ENCODE measurements at regions not wholly inside any gene's neighbourhood (a gene's known extent, or its start where the extent isn't known, plus 50 kb on each side); places are given as distances from the start of the nearest gene placed in this dataset.

DNA sequence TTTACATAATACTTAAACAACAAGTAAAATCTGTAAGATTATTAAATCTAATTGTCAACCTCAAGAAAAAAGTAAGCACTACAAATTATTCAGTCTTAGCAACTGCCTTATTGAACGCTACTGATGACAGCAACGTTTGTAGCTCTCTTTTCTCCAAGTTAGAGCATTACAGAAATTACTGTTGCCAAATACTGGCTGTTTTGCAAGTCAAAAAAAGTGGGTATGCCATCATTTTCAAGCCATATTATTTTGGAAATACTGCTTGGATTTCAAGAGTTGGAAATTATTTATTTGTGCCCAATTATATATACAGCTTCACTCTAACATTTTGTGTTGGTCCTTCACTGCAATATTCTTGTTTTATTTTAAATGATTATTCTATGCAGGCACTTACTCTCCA, 221.7 kb downstream of the CXXC4 start:
- TF ChIP-seq, protein P1, sequence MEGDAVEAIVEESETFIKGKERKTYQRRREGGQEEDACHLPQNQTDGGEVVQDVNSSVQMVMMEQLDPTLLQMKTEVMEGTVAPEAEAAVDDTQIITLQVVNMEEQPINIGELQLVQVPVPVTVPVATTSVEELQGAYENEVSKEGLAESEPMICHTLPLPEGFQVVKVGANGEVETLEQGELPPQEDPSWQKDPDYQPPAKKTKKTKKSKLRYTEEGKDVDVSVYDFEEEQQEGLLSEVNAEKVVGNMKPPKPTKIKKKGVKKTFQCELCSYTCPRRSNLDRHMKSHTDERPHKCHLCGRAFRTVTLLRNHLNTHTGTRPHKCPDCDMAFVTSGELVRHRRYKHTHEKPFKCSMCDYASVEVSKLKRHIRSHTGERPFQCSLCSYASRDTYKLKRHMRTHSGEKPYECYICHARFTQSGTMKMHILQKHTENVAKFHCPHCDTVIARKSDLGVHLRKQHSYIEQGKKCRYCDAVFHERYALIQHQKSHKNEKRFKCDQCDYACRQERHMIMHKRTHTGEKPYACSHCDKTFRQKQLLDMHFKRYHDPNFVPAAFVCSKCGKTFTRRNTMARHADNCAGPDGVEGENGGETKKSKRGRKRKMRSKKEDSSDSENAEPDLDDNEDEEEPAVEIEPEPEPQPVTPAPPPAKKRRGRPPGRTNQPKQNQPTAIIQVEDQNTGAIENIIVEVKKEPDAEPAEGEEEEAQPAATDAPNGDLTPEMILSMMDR (conservative IDR thresholded peaks at IDR 0.05; ENCODE audit: low read depth, low read length): no peak
- no peak for TF ChIP-seq EZH2phosphoT487 (IDR thresholded peaks at IDR 0.05; ENCODE audit: borderline replicate concordance, low read length)

Data from PC-3 (cell line).